GM12874 (cell line): ENCODE measurements at regions not wholly inside any gene's neighbourhood (a gene's known extent, or its start where the extent isn't known, plus 50 kb on each side); places are given as distances from the start of the nearest gene placed in this dataset.

Experiments
- CTCF ChIP-seq: IDR thresholded peaks from 2 replicates; pipeline ENCODE4 v1.5.1; 2011; ENCODE audit warnings: low read depth, mild to moderate bottlenecking, control low read depth, low read length, moderate library complexity; ENCODE audit not compliant: insufficient read depth

- no peak for TF ChIP-seq CTCF
Observed at GRCh38 chr12:67526129-67526528, 122.4 kb upstream of the DYRK2 start.

GRCh38 chr12:67531051-67531450 is 117.5 kb upstream of the DYRK2 start:
- no peak for TF ChIP-seq CTCF

GRCh38 chr12:67531501-67531900 is 117.0 kb upstream of the DYRK2 start:
- no peak for TF ChIP-seq CTCF

GRCh38 chr12:67533159-67533558 is 115.4 kb upstream of the DYRK2 start:
- no peak for TF ChIP-seq CTCF

GRCh38 chr12:67534046-67534445 is 114.5 kb upstream of the DYRK2 start:
- no peak for TF ChIP-seq CTCF

- TF ChIP-seq CTCF = no peak
Observed at GRCh38 chr12:67534681-67535080, 113.9 kb upstream of the DYRK2 start.

- no peak for TF ChIP-seq CTCF
Observed at GRCh38 chr12:67535176-67535575, 113.4 kb upstream of the DYRK2 start.

- TF ChIP-seq CTCF = no peak
Observed at GRCh38 chr12:67535971-67536370, 112.6 kb upstream of the DYRK2 start.
